CD4-positive, alpha-beta T cell (primary cell): ENCODE measurements at regions not wholly inside any gene's neighbourhood (a gene's known extent, or its start where the extent isn't known, plus 50 kb on each side); places are given as distances from the start of the nearest gene placed in this dataset.
"Not testable (repeated sequence)": the region's sequence is repeated elsewhere in the genome, so short reads cannot be mapped to it uniquely, and the experiment has no call there.

Experiments
- ATAC-seq: fragments of 200-7000 bp; cut with Tn5 transposase; one replicate; pipeline ENCODE4 v1.10.0; 2022; ENCODE audit warnings: mild to moderate bottlenecking; ENCODE audit not compliant: poor library complexity
- CTCF ChIA-PET: fragments of 350-600 bp; sonication (Branson Sonifier 250); formaldehyde crosslinking; loops from one replicate; lab custom pipeline; 2021; ENCODE audit warnings: antibody characterized with exemption, inconsistent platforms; lab: Charles Lee
- POLR2A ChIA-PET: fragments of 350-600 bp; sonication (Branson Sonifier 250); formaldehyde crosslinking; loops from one replicate; lab custom pipeline; 2021; ENCODE audit warnings: antibody characterized with exemption, inconsistent platforms; lab: Charles Lee
- DNase-seq, 14 experiments: peaks; one replicate each; pipeline ENCODE4 v3.0.0-alpha.2; 2013 to 2020; ENCODE audit warnings: mixed read lengths in 2 of 14
- H3K27ac ChIP-seq, 2 donors: one replicate each; pipeline versions ENCODE4 v1.5.1 to v1.7.0; 2013; ENCODE audit warnings: low read length in 2 of 2, low read depth in 1 of 2, mild to moderate bottlenecking in 1 of 2
- H3K27me3 ChIP-seq, 2 experiments: 1 replicate in 1 of 2; 2 replicates in 1 of 2; pipeline versions ENCODE4 v1.6.1 to v1.7.0; 2013; ENCODE audit warnings: low read length in 2 of 2, control low read depth in 1 of 2, mild to moderate bottlenecking in 1 of 2, moderate library complexity in 1 of 2; ENCODE audit not compliant: insufficient read depth in 2 of 2, control insufficient read depth in 1 of 2
- H3K36me3 ChIP-seq: one replicate; pipeline ENCODE4 v1.6.1; 2013; ENCODE audit warnings: low read length, control low read depth; ENCODE audit not compliant: insufficient read depth
- H3K4me1 ChIP-seq: one replicate; pipeline ENCODE4 v1.6.1; 2013; ENCODE audit warnings: low read length, control low read depth; ENCODE audit not compliant: insufficient read depth
- H3K4me3 ChIP-seq: one replicate; pipeline ENCODE4 v1.5.1; 2013; ENCODE audit warnings: mild to moderate bottlenecking, low read length, moderate library complexity
- H3K9me3 ChIP-seq, 2 experiments: 1 replicate in 1 of 2; 2 replicates in 1 of 2; pipeline versions ENCODE4 v1.6.1 to v1.7.0; 2013; ENCODE audit warnings: low read length in 2 of 2, mild to moderate bottlenecking in 2 of 2, control low read depth in 1 of 2, moderate library complexity in 1 of 2; ENCODE audit not compliant: control insufficient read depth in 1 of 2, insufficient read depth in 1 of 2
- H3K27ac Mint-ChIP-seq: one replicate; pipeline ENCODE4 v1.8.0; 2020; ENCODE audit warnings: mixed read lengths
- H3K27me3 Mint-ChIP-seq: one replicate; pipeline ENCODE4 v1.8.0; 2021; ENCODE audit warnings: mixed read lengths
- H3K36me3 Mint-ChIP-seq: one replicate; pipeline ENCODE4 v1.8.0; 2021; ENCODE audit warnings: low read depth, mixed read lengths
- H3K4me1 Mint-ChIP-seq: one replicate; pipeline ENCODE4 v1.8.0; 2021; ENCODE audit warnings: low read depth, mixed read lengths
- H3K4me3 Mint-ChIP-seq: one replicate; pipeline ENCODE4 v1.8.0; 2020; ENCODE audit warnings: mild to moderate bottlenecking, mixed read lengths
- H3K9me3 Mint-ChIP-seq: one replicate; pipeline ENCODE4 v1.8.0; 2020; ENCODE audit warnings: mixed read lengths
- intact Hi-C, 2 experiments: fragments of 100-400 bp; cut with DNase I in 1 of 2; cut with micrococcal nuclease in 1 of 2; formaldehyde crosslinking; loops; one replicate each; pipeline versions ENCODE4 v1.15.1 to v1.9.0; 2023 to 2025; cut with DNase I, micrococcal nuclease
- TF ChIP-seq, protein P1 (sequence below): fragments of 200-600 bp; IDR thresholded peaks from one replicate; pipeline ENCODE4 v1.8.0; 2022; ENCODE audit warnings: antibody characterized with exemption, mild to moderate bottlenecking

DNA sequence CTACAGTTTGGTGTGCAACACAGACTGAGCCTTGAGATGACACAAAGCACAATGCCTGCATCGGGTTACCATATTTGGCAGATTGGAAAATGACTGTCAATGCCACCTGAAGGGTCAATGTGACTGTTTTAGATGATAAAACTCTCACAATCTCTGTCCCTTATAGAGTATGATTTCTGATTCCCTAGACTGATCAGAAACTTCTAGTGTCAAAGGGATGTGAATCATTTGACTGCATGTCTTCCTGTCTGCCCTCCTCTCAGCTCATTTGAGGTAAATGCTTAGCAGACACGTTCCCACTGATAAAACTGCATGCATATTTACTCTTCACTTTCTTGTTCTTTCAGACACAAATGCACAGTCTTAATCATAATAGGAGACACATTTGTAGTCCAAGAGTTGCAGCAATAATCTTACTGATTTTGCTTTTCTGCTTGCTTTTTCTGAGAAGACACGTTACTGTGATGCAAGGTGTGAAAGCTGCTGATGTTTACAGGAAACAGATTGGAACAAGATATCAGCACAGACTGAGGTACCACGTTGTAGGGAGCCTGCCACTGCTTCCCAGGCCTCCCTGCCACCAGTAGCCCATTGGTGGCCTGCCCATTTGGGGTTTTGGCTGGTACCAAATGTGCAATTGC, 77.8 kb downstream of the GCNT4 start:
- Histone ChIP-seq H3K27me3 (no peaks in the 10 kb centered on the region), H3K4me1 (peaks cover 28% of the 10 kb centered on the region), H3K27ac (peak overlapping the region in 1 of 2 donors; percentile 54), H3K4me3 (no peak overlapping the region), H3K36me3 (no peaks in the 10 kb centered on the region), H3K9me3 (no peaks in the 10 kb centered on the region)
- POLR2A ChIA-PET, result interaction anchor here (0.6 to 1.2 kb wide), 4 partner anchors 17 to 262 kb away, joined by 3 to 5 read pairs (median 4); partner anchors contain the start of gene ANKRD31
- Mint-ChIP-seq H3K27me3 (no peaks in the 10 kb centered on the region), H3K4me3 (peak overlapping the region; percentile 25), H3K36me3 (no peaks in the 10 kb centered on the region), H3K9me3 (peaks cover 4% of the 10 kb centered on the region), H3K27ac (peak overlapping the region; percentile 72), H3K4me1 (peaks cover 32% of the 10 kb centered on the region)
- CTCF ChIA-PET, result no interaction called here
- peak; percentile 82 for ATAC-seq
- intact Hi-C loops, result no loop called here
- DNase-seq, result peak in 7 of 14 experiments; percentile 7 to 72 (median 26)
- TF ChIP-seq, protein P1, sequence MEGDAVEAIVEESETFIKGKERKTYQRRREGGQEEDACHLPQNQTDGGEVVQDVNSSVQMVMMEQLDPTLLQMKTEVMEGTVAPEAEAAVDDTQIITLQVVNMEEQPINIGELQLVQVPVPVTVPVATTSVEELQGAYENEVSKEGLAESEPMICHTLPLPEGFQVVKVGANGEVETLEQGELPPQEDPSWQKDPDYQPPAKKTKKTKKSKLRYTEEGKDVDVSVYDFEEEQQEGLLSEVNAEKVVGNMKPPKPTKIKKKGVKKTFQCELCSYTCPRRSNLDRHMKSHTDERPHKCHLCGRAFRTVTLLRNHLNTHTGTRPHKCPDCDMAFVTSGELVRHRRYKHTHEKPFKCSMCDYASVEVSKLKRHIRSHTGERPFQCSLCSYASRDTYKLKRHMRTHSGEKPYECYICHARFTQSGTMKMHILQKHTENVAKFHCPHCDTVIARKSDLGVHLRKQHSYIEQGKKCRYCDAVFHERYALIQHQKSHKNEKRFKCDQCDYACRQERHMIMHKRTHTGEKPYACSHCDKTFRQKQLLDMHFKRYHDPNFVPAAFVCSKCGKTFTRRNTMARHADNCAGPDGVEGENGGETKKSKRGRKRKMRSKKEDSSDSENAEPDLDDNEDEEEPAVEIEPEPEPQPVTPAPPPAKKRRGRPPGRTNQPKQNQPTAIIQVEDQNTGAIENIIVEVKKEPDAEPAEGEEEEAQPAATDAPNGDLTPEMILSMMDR, result no peak

DNA sequence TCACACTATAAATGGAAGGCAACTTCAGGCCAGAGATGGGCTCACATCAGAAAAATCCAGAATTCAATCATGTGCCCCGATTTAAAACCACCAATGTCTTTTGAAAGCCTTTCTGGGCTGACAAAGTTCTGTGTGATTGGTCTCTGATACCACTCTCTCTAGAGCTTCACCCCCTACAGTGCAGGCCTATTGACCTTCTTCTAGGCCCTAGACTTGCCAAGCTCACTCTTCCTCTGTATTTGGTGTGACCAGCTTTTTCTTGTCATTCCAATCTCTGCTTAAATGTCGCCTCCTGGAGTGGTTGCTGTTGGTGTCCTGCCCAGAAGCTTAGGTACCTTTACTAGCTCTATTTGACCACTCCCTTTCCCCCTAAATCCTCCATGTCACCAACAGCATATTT, 78.7 kb downstream of the GCNT4 start:
- H3K4me3 Mint-ChIP-seq, result no peak overlapping the region
- ChIA-PET POLR2A (no interaction called here), CTCF (no interaction called here)
- no peak for DNase-seq
- H3K9me3 Mint-ChIP-seq, result peaks cover 4% of the 10 kb centered on the region
- H3K4me1 ChIP-seq, result peaks cover 28% of the 10 kb centered on the region
- H3K27ac ChIP-seq, result peak overlapping the region in 1 of 2 donors; percentile 54
- H3K27me3 Mint-ChIP-seq, result no peaks in the 10 kb centered on the region
- no peaks in the 10 kb centered on the region for H3K27me3 ChIP-seq
- no peaks in the 10 kb centered on the region for H3K9me3 ChIP-seq
- H3K4me1 Mint-ChIP-seq, result peaks cover 32% of the 10 kb centered on the region
- no peak for ATAC-seq
- TF ChIP-seq, protein P1, result no peak
- intact Hi-C loops, result no loop called here
- H3K4me3 ChIP-seq, result no peak overlapping the region
- no peaks in the 10 kb centered on the region for H3K36me3 ChIP-seq
- no peaks in the 10 kb centered on the region for H3K36me3 Mint-ChIP-seq
- H3K27ac Mint-ChIP-seq, result peak overlapping the region; percentile 72

DNA sequence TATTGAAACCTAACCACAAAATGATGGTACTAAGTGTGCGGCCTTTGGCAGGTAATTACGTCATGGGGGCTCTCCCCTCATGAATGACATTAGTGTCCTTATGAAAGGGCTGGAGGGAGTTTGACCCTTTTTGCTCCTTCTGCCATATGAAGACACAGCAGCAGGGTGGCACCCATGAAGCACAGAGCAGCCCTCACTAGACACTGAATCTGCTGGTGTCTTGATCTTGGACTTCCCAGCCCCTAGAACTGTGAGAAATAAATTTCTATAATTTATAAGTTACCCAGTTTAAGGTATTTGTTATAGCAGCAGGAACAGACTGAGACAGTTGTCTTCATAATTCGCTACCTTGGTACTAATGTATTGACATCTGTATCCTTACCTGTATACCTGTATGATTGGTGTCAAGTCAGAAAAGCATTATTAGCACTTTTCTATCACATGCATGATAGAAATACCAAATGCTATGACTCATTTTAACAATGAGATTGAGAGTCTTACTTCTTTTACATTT, 80.4 kb downstream of the GCNT4 start:
- no peaks in the 10 kb centered on the region for H3K27me3 Mint-ChIP-seq
- DNase-seq (no peak), ATAC-seq (no peak)
- no peaks in the 10 kb centered on the region for H3K36me3 ChIP-seq
- H3K27me3 ChIP-seq, result no peaks in the 10 kb centered on the region
- intact Hi-C loops, result no loop called here
- peaks cover 4% of the 10 kb centered on the region for H3K9me3 Mint-ChIP-seq
- H3K36me3 Mint-ChIP-seq, result no peaks in the 10 kb centered on the region
- no peaks in the 10 kb centered on the region for H3K9me3 ChIP-seq
- no peak overlapping the region for H3K4me3 Mint-ChIP-seq
- ChIA-PET CTCF (no interaction called here), POLR2A (no interaction called here)
- H3K27ac Mint-ChIP-seq, result no peak overlapping the region
- no peak overlapping the region for H3K4me3 ChIP-seq
- H3K27ac ChIP-seq, result no peak overlapping the region
- peaks cover 25% of the 10 kb centered on the region for H3K4me1 Mint-ChIP-seq
- TF ChIP-seq, protein P1, result no peak
- H3K4me1 ChIP-seq, result peaks cover 20% of the 10 kb centered on the region

DNA sequence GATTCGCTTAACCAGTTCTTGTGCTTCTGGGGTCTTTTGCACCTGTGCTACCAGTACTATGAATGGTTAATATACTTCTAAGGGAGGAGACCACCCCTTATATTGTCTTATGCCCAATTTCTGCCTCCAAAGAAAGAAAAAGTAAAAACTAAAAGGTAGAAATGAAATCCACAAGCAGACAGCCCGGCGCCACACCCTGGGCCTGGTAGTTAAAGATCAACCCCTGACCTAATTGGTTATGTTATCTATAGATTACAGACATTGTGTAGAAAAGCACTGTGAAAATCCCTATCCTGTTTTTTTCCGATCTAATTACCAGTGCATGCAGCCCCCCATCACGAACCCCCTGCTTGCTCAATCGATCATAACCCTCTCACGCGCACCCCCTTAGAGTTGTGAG, 81.5 kb downstream of the GCNT4 start:
- H3K4me1 ChIP-seq, result peaks cover 20% of the 10 kb centered on the region
- H3K27me3 Mint-ChIP-seq, H3K4me3 ChIP-seq, H3K27ac Mint-ChIP-seq, H3K27me3 ChIP-seq, CTCF ChIA-PET, H3K36me3 Mint-ChIP-seq, DNase-seq, H3K9me3 ChIP-seq, H3K27ac ChIP-seq, intact Hi-C loops, POLR2A ChIA-PET, H3K4me3 Mint-ChIP-seq, H3K9me3 Mint-ChIP-seq, ATAC-seq, H3K36me3 ChIP-seq: not testable (repeated sequence)
- H3K4me1 Mint-ChIP-seq, result peaks cover 24% of the 10 kb centered on the region
